ENCODE measurements at regions not wholly inside any gene's neighbourhood (a gene's known extent, or its start where the extent isn't known, plus 50 kb on each side); places are given as distances from the start of the nearest gene placed in this dataset.

GRCh38 chr14:54105406-54105805 is 148.8 kb upstream of the BMP4 start:
- CTCF ChIA-PET: interaction anchor here (0.7 kb wide), 1 partner anchor 1559 kb away, joined by 3 read pairs; no protein-coding TSS in a partner anchor
- Histone ChIP-seq H4K91ac (ENCODE audit: insufficient read depth, low read depth, low read length) (no peak overlapping the region), H3K14ac (replicated peaks; ENCODE audit: low read depth, low read length) (no peak overlapping the region), H2BK120ac (ENCODE audit: low read depth, low read length) (no peak overlapping the region), H3K23ac (ENCODE audit: low read depth, low read length) (no peak overlapping the region), H2AK9ac (replicated peaks; ENCODE audit: low read depth, low read length, poor library complexity) (no peak overlapping the region), H3K9me3 (ENCODE audit: control insufficient read depth, insufficient read depth, low read length) (no peaks in the 10 kb centered on the region), H4K20me1 (ENCODE audit: insufficient read depth, low read length) (peaks cover 3% of the 10 kb centered on the region; the same call in 1 of the 2 replicates), H2AK5ac (ENCODE audit: low read depth, low read length) (no peak overlapping the region), H3K4me3 (ENCODE audit: insufficient read depth, low read depth, low read length) (no peak overlapping the region), H2BK15ac (ENCODE audit: low read depth, low read length) (no peak overlapping the region), H2BK5ac (ENCODE audit: low read depth, low read length, poor library complexity, severe bottlenecking) (no peak overlapping the region), H3K27ac (ENCODE audit: insufficient read depth, low read length) (no peak overlapping the region), H3K4me1 (ENCODE audit: control insufficient read depth, insufficient read depth, low read length) (peaks cover 6% of the 10 kb centered on the region), H3K27me3 (ENCODE audit: control insufficient read depth, insufficient read depth, low read length) (peaks cover 1% of the 10 kb centered on the region; the same call in 1 of the 2 replicates), H4K5ac (ENCODE audit: low read depth, low read length) (no peak overlapping the region), H3K9ac (ENCODE audit: low read depth, low read length) (no peak overlapping the region), H3K4me2 (ENCODE audit: low read depth, low read length) (no peak overlapping the region), H3K9me1 (ENCODE audit: insufficient read depth, low read length) (no peaks in the 10 kb centered on the region), H3K36me3 (ENCODE audit: control insufficient read depth, insufficient read depth, low read length) (no peaks in the 10 kb centered on the region), H3K18ac (ENCODE audit: low read depth, low read length) (no peak overlapping the region), H3K56ac (ENCODE audit: extremely low read depth, insufficient read depth, low read length) (no peak overlapping the region), H2AFZ (replicated peaks; ENCODE audit: low read length, poor library complexity) (no peak overlapping the region), H3K4ac (ENCODE audit: low read depth, low read length) (no peak overlapping the region), H4K8ac (ENCODE audit: low read depth in 2 of 2, low read length in 2 of 2) (no peak overlapping the region), H2BK20ac (ENCODE audit: low read depth, low read length) (no peak overlapping the region), H3K79me1 (ENCODE audit: low read depth in 1 of 2, low read length in 2 of 2) (no peaks in the 10 kb centered on the region)
- ATAC-seq (ENCODE audit: low read depth): no peak
- intact Hi-C loops (cut with micrococcal nuclease) (no loop called here), dilution Hi-C loops (cut with HindIII; ENCODE audit: low sequenced_read_pairs, unreplicated experiment) (no loop called here), in situ Hi-C loops (cut with MboI; ENCODE audit: low sequenced_read_pairs) (no loop called here)
- no TSS peak for BruUV-seq (replicated peaks)
- POLR2A ChIA-PET (ENCODE audit: unreplicated experiment): no interaction called here
- TF ChIP-seq, protein P1, sequence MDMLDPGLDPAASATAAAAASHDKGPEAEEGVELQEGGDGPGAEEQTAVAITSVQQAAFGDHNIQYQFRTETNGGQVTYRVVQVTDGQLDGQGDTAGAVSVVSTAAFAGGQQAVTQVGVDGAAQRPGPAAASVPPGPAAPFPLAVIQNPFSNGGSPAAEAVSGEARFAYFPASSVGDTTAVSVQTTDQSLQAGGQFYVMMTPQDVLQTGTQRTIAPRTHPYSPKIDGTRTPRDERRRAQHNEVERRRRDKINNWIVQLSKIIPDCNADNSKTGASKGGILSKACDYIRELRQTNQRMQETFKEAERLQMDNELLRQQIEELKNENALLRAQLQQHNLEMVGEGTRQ (IDR thresholded peaks at IDR 0.05; ENCODE audit: low read depth, low read length): no peak
- no peak for DNase-seq
- 100% methylated on average over 1 of the region's 2 CpGs; no CpG with 5 or more reads in 1 of the 2 experiments for whole genome bisulfite sequencing, 2 experiments (ENCODE audit: extremely low coverage in 2 of 2, insufficient read length in 1 of 2)
